HG03342 (cell line): ENCODE measurements at regions not wholly inside any gene's neighbourhood (a gene's known extent, or its start where the extent isn't known, plus 50 kb on each side); places are given as distances from the start of the nearest gene placed in this dataset.
A peak's percentile ranks its signal among the peaks of the same experiment; 100 is the strongest.
"Not testable (repeated sequence)": the region's sequence is repeated elsewhere in the genome, so short reads cannot be mapped to it uniquely, and the experiment has no call there.

ENCODE experiments used
- ATAC-seq: cut with Tn5 transposase; IDR thresholded peaks from one replicate; pipeline ENCODE4 v1.9.1; 2021; ENCODE audit warnings: mild to moderate bottlenecking, moderate library complexity; ENCODE audit not compliant: unreplicated experiment

- no peak for ATAC-seq
Observed at GRCh38 chr2:36302911-36303310, 52.7 kb upstream of the CRIM1 start.

- ATAC-seq, result no peak
Observed at GRCh38 chr2:36301843-36302242, 53.7 kb upstream of the CRIM1 start.

- no peak for ATAC-seq
Observed at GRCh38 chr2:36300697-36301096, 54.9 kb upstream of the CRIM1 start.

GRCh38 chr2:36296798-36297197 is 58.8 kb upstream of the CRIM1 start:
- no peak for ATAC-seq

GRCh38 chr2:36294316-36294721 is 61.3 kb upstream of the CRIM1 start:
- ATAC-seq, result no peak

- no peak for ATAC-seq
Observed at GRCh38 chr2:36290306-36290856, 65.2 kb upstream of the CRIM1 start.

- ATAC-seq, result no peak
Observed at GRCh38 chr2:36289731-36290130, 65.8 kb upstream of the CRIM1 start.

GRCh38 chr2:36287363-36288275 is 68.0 kb upstream of the CRIM1 start:
- ATAC-seq, result no peak

- not testable (repeated sequence) for ATAC-seq
Observed at GRCh38 chr2:36279506-36279905, 76.1 kb upstream of the CRIM1 start.

GRCh38 chr2:36277881-36278523 is 77.6 kb upstream of the CRIM1 start:
- no peak for ATAC-seq

GRCh38 chr2:36277146-36277808 is 78.3 kb upstream of the CRIM1 start:
- no peak for ATAC-seq

- ATAC-seq, result no peak
Observed at GRCh38 chr2:36271266-36271665, 84.3 kb upstream of the CRIM1 start.

- ATAC-seq, result no peak
Observed at GRCh38 chr2:36270758-36271157, 84.8 kb upstream of the CRIM1 start.

GRCh38 chr2:36267194-36267593 is 88.4 kb upstream of the CRIM1 start:
- ATAC-seq, result no peak

- ATAC-seq, result no peak
Observed at GRCh38 chr2:36266536-36267121, 88.9 kb upstream of the CRIM1 start.

GRCh38 chr2:36262581-36262980 is 93.0 kb upstream of the CRIM1 start:
- ATAC-seq, result no peak

- no peak for ATAC-seq
Observed at GRCh38 chr2:36255863-36256262, 99.7 kb upstream of the CRIM1 start.

GRCh38 chr2:36253086-36253485 is 102.5 kb upstream of the CRIM1 start:
- no peak for ATAC-seq

GRCh38 chr2:36246320-36246990 is 109.1 kb upstream of the CRIM1 start:
- peak; percentile 88 for ATAC-seq

- ATAC-seq, result no peak
Observed at GRCh38 chr2:36245651-36246050, 109.9 kb upstream of the CRIM1 start.
